ENCODE measurements at regions not wholly inside any gene's neighbourhood (a gene's known extent, or its start where the extent isn't known, plus 50 kb on each side); places are given as distances from the start of the nearest gene placed in this dataset.

GRCh38 chr22:27129266-27129665, 471.9 kb downstream of the MIAT start:
- no peak for DNase-seq

GRCh38 chr22:27130906-27131305, 473.5 kb downstream of the MIAT start:
- no peak for DNase-seq

- no peak for DNase-seq
These were observed 474.0 kb downstream of the MIAT start for GRCh38 chr22:27131346-27131745.

GRCh38 chr22:27132400-27132799, 475.0 kb downstream of the MIAT start:
- no peak for DNase-seq

DNA sequence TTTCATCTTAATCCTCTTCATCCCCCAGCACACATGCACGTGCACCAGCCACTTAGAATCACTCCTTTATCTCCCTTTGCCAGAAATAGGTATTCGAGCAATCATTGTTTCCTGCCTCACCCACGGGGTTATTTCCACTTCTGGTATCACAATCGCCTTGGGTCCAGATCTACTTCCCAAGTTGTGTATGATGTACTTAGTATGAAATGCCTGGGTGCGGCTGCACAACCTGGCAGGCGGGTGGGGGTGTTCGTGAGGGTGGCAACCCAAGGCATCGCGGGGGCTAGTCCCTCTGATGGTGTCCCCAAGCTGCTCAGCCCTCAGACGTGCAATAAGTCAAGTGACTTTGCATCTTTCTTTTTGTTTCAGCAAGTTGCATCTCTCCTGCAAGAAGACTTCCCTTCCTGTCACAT, 475.6 kb downstream of the MIAT start:
- DNase-seq: no peak

DNA sequence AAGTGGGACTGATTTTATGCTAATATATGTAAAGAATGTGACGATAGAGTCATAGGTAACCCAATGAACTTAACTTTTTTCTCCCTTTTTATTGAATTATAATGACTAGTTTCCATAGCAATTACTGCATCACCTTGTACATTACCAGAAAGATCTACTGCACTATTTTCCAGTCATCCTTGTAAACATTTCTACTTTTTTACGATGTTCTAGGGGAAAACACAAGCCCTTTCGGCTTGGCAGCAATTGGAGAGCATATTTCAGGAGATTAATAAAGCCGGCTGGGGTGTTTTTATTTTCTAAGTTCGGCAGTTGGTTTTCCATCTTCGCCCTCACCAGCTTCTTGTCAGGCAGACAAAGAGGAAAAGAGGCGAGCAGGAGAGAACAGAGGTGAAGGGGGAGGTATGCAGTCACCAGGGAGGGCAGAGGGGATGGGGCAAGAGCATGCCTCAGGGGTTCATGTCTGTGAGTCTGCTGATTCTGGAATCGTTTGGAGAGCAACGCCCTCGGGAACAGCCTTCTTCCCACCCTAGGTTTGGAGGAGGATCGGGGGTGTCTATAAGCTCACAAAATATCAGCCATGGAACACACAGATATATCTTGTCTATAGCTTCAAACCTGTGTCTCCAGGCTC, 476.4 kb downstream of the MIAT start:
- DNase-seq: no peak

DNA sequence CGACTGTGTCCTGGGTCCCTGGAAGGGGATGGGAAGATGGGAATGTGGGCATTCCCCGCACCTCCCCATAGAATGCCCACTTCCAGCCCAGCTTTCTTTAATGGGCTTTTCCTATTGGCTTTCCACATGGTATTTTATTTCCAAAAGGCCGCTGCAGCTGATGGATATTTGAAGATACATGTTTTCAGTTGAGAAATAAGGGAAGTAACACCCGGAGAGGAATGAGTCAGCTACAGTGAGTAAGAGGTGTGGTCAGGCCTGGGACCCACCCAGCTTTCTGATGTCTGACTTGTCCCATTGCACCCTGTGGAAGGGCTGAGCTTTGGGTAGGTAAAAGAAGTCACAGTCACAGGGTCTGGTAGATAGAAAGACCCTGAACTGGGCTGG, 476.9 kb downstream of the MIAT start:
- DNase-seq: no peak

- no peak for DNase-seq
These were observed 477.9 kb downstream of the MIAT start for GRCh38 chr22:27135031-27135981.

GRCh38 chr22:27136596-27136995, 479.2 kb downstream of the MIAT start:
- no peak for DNase-seq

DNA sequence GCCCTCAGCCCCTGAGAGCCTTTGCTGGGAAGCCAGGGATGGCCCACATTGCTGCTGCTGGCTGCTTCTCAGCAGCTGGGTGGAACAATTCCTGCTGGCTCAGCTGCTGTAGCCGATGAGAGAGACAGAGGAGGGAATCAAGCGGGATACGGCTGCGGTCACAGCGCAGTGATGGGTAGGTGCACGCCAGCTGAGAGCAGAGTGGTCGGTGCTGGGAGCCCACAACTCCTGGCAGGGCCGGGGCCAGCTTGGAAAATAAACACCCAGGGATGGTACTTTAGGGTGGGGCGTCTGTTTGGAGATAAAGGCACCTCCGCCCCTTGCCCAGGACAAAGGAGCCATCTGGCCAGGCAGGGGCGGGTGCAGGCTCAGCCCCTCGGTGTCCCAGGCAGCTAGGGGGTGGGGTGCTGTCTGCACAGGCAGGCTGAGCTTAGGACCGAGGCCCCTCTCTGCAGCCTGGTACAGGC, 480.5 kb downstream of the MIAT start:
- no peak for DNase-seq

DNA sequence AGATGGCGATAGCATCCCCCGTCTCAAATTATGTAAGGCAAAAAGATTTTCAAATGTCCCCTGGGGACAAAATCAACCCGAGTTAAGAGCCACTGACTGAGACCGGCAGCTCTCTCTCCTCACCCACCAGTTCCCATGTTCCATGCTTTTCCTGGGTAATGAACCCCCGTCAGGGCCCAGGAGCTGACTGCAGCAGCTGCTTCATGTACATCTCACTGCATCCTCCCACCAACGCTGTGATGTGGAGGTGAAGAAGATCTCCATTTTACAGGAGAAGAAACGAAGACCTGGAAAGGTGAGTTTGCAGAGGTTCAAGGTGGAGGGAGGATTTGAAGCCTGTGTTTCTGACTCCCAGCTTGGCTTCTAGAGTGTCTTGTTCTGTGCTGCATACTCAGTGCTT, 481.1 kb downstream of the MIAT start:
- no peak for DNase-seq

- DNase-seq: no peak
These were observed 482.6 kb downstream of the MIAT start for GRCh38 chr22:27139935-27140511.

DNA sequence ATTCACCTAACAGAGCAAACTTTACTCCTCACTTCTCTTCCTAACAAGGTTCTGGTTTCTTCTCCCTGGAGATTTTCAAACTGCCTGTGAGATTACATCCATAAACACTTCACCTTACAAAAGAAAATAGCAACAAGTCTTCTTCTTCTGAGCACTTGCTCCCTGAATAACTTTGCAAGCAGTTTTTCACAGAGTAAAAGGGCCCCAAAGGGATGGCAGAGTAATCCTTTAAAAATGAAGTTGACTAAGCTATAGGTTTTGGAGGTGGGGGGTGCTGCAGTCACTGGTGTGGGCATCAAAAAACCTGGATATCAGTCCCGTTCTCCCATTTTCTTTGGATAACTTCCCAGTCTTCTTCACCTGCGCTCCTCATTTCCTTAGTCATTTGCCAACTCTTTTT, 484.9 kb downstream of the MIAT start:
- no peak for DNase-seq

DNA sequence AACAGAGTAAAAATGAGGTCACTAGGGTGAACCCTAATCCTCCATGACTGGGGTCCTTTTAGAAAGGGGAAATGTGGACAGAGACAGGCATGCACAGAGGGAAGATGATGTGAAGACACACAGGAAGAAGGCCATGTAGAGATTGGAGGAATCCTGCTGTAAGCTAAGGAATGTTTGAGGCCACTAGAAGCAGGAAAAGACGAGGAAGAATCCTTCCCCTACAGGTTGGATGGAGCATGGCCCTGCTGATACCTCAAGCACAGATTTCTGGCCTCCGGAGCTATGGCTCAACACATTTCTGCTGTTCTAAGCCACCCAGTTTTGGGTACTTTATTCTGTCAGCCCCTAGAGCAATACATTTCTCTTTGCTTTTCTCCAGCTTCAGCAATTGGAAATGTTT, 486.9 kb downstream of the MIAT start:
- no peak for DNase-seq

GRCh38 chr22:27146866-27147633, 489.7 kb downstream of the MIAT start:
- DNase-seq: no peak

DNA sequence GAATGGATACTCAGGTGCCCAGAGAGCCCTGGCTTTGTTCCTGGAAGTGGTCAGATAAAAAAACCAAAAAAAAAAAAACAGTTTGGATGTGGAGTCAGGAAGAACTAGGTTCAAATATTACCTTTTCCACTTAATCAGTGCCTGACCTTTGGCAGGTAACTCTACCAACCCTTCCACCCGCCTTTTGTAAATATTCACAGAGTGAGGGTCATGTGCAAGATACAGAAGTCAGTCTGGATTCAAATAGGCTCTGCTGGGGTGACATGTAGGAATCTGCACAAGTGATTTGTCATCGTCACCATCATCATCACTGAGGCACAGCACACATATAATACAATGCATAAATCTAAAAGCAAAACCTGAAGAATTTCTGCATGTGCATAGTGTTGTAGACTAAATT, 490.7 kb downstream of the MIAT start:
- DNase-seq: no peak

GRCh38 chr22:27148886-27149470, 491.6 kb downstream of the MIAT start:
- no peak for DNase-seq

GRCh38 chr22:27149921-27150543, 492.6 kb downstream of the MIAT start:
- no peak for DNase-seq

DNA sequence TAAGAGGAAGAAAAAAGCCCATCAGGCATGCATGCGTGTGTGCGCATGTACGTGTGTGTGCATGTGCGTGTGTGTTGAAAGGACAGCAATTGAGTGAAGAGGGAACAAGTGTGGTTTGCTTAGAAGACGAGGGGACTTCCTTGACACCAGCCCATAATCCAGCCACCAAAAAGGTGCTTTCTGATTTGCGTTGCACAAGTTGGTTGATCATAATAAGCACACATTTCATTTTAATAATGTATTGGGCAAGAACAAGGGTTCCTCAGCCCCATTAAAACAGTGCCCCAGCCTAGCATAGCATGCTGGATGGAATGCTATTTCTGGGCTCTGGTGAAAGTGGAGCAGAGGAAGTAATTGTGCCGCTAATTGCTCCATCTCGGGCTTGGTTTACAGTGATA, 493.2 kb downstream of the MIAT start:
- no peak for DNase-seq

- no peak for DNase-seq
These were observed 494.0 kb downstream of the MIAT start for GRCh38 chr22:27151407-27151806.

DNA sequence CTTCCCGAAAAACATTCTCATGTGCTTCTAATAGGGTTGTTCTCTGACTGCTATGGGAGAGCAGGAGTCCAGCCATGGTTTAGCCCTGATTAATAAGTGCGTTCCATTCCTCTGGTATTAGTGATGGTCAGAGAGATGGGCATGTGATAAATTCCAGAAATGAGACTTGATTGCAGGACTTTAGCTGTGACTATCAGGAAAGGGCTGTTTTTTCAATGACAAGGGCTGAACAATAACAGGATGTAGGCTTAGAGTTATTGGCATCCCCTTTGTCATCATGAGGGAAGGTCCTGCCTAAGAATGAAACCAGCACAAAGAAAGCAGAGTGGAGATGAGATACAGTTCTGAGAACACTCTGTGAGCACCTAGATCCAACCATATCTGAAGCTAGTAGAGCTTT, 494.6 kb downstream of the MIAT start:
- DNase-seq: no peak

- no peak for DNase-seq
These were observed 495.5 kb downstream of the MIAT start for GRCh38 chr22:27152883-27153282.

All from NCI-H2081 treated with DMSO at 0.1 percent for 48 hours (cell line).